Activated B cell treated with CpG ODN at 0.5 μM for 24 hours (primary cell): ENCODE measurements at regions not wholly inside any gene's neighbourhood (a gene's known extent, or its start where the extent isn't known, plus 50 kb on each side); places are given as distances from the start of the nearest gene placed in this dataset.

Experiments
- ATAC-seq: fragments of 200-7000 bp; cut with Tn5 transposase; one replicate; pipeline ENCODE4 v1.10.0; 2021; ENCODE audit warnings: low read depth, mild to moderate bottlenecking, moderate library complexity
- CTCF ChIA-PET: fragments of 350-600 bp; sonication (Branson Sonifier 250); formaldehyde crosslinking; loops from one replicate; lab custom pipeline; 2021; ENCODE audit warnings: antibody characterized with exemption; lab: Charles Lee
- POLR2A ChIA-PET: fragments of 350-600 bp; sonication (Branson Sonifier 250); formaldehyde crosslinking; loops from one replicate; lab custom pipeline; 2021; ENCODE audit warnings: antibody characterized with exemption; lab: Charles Lee
- DNase-seq: peaks from one replicate; pipeline ENCODE4 v3.0.0; 2022
- H3K27ac Mint-ChIP-seq: one replicate; pipeline ENCODE4 v1.8.0; 2020; ENCODE audit warnings: mixed read lengths
- H3K27me3 Mint-ChIP-seq: one replicate; pipeline ENCODE4 v1.8.0; 2021; ENCODE audit warnings: mixed read lengths
- H3K36me3 Mint-ChIP-seq: one replicate; pipeline ENCODE4 v1.8.0; 2021; ENCODE audit warnings: low read depth, mixed read lengths
- H3K4me1 Mint-ChIP-seq: one replicate; pipeline ENCODE4 v1.8.0; 2021; ENCODE audit warnings: mixed read lengths
- H3K4me3 Mint-ChIP-seq: one replicate; pipeline ENCODE4 v1.8.0; 2020; ENCODE audit warnings: mild to moderate bottlenecking, mixed read lengths
- H3K9me3 Mint-ChIP-seq: one replicate; pipeline ENCODE4 v1.8.0; 2020; ENCODE audit warnings: mixed read lengths
- CTCF ChIP-seq: fragments of 200-600 bp; IDR thresholded peaks from one replicate; pipeline ENCODE4 v1.8.0; 2022; ENCODE audit warnings: antibody characterized with exemption, mild to moderate bottlenecking
- intact Hi-C: fragments of 100-400 bp; cut with micrococcal nuclease; formaldehyde crosslinking; loops from one replicate; pipeline ENCODE4 v1.15.1; 2024

GRCh38 chr19:34067861-34068271, 104.4 kb upstream of the LSM14A start:
- POLR2A ChIA-PET = no interaction called here
- Mint-ChIP-seq H3K9me3 (no peaks in the 10 kb centered on the region), H3K36me3 (no peaks in the 10 kb centered on the region), H3K27me3 (peaks cover 20% of the 10 kb centered on the region), H3K27ac (no peak overlapping the region), H3K4me1 (no peaks in the 10 kb centered on the region), H3K4me3 (no peak overlapping the region)
- intact Hi-C loops = no loop called here
- ATAC-seq (no peak), DNase-seq (no peak)
- TF ChIP-seq CTCF = no peak
- CTCF ChIA-PET = no interaction called here

- Mint-ChIP-seq H3K36me3 (no peaks in the 10 kb centered on the region), H3K4me1 (no peaks in the 10 kb centered on the region), H3K4me3 (no peak overlapping the region), H3K27me3 (peaks cover 23% of the 10 kb centered on the region), H3K27ac (no peak overlapping the region), H3K9me3 (no peaks in the 10 kb centered on the region)
- no peak for DNase-seq
- ATAC-seq = no peak
- TF ChIP-seq CTCF = no peak
- intact Hi-C loops = no loop called here
- ChIA-PET CTCF (no interaction called here), POLR2A (no interaction called here)
Observed at GRCh38 chr19:34075661-34076091, 96.6 kb upstream of the LSM14A start.

GRCh38 chr19:34082289-34083077, 89.8 kb upstream of the LSM14A start:
- DNase-seq (no peak), ATAC-seq (no peak)
- peaks cover 5% of the 10 kb centered on the region for H3K9me3 Mint-ChIP-seq
- ChIA-PET CTCF (no interaction called here), POLR2A (no interaction called here)
- TF ChIP-seq CTCF = no peak
- peaks cover 23% of the 10 kb centered on the region for H3K27me3 Mint-ChIP-seq
- H3K36me3 Mint-ChIP-seq = no peaks in the 10 kb centered on the region
- intact Hi-C loops = no loop called here
- H3K4me1 Mint-ChIP-seq = no peaks in the 10 kb centered on the region
- no peak overlapping the region for H3K4me3 Mint-ChIP-seq
- H3K27ac Mint-ChIP-seq = no peak overlapping the region

GRCh38 chr19:34084396-34085145, 87.7 kb upstream of the LSM14A start:
- ChIA-PET POLR2A (no interaction called here), CTCF (interaction anchor here (1.7 kb wide), 1 partner anchor 12 kb away, joined by 5 read pairs; no protein-coding TSS in a partner anchor)
- Mint-ChIP-seq H3K4me1 (no peaks in the 10 kb centered on the region), H3K27ac (no peak overlapping the region), H3K36me3 (no peaks in the 10 kb centered on the region), H3K9me3 (peaks cover 5% of the 10 kb centered on the region), H3K27me3 (peaks cover 23% of the 10 kb centered on the region), H3K4me3 (no peak overlapping the region)
- TF ChIP-seq CTCF = no peak
- intact Hi-C loops = no loop called here
- ATAC-seq (no peak), DNase-seq (no peak)

GRCh38 chr19:34085336-34085735, 87.0 kb upstream of the LSM14A start:
- no peaks in the 10 kb centered on the region for H3K36me3 Mint-ChIP-seq
- H3K27ac Mint-ChIP-seq = no peak overlapping the region
- CTCF ChIA-PET = interaction anchor here (1.7 kb wide), 1 partner anchor 11 kb away, joined by 5 read pairs; no protein-coding TSS in a partner anchor
- DNase-seq (no peak), ATAC-seq (no peak)
- peaks cover 23% of the 10 kb centered on the region for H3K27me3 Mint-ChIP-seq
- no peaks in the 10 kb centered on the region for H3K4me1 Mint-ChIP-seq
- POLR2A ChIA-PET = no interaction called here
- H3K9me3 Mint-ChIP-seq = peaks cover 5% of the 10 kb centered on the region
- H3K4me3 Mint-ChIP-seq = no peak overlapping the region
- TF ChIP-seq CTCF = no peak
- intact Hi-C loops = no loop called here
